Adrenal gland (tissue), 9 donors: ENCODE measurements at regions not wholly inside any gene's neighbourhood (a gene's known extent, or its start where the extent isn't known, plus 50 kb on each side); places are given as distances from the start of the nearest gene placed in this dataset.

Experiments used
- DNase-seq, 7 donors: peaks; one replicate each; pipeline ENCODE4 v3.0.0-alpha.2; 2019 to 2020
- H3K27ac ChIP-seq, 5 donors: fragments of 200-600 bp; sonication (generic) in 4 of 5; 1 replicate in 3 of 5; 2 replicates in 2 of 5; pipeline versions ENCODE4 v1.5.1 to v1.8.0; 2016 to 2020; ENCODE audit warnings: mild to moderate bottlenecking in 1 of 5
- H3K27me3 ChIP-seq: fragments of 200-600 bp; 2 replicates; pipeline ENCODE4 v1.8.0; 2021
- H3K36me3 ChIP-seq, 2 donors: fragments of 200-600 bp; replicated peaks in 1 of 2; 1 replicate in 1 of 2; 2 replicates in 1 of 2; pipeline versions ENCODE4 v1.5.1 to v1.8.0; 2018 to 2022
- H3K4me1 ChIP-seq, 2 donors: fragments of 200-600 bp; replicated peaks in 1 of 2; 1 replicate in 1 of 2; 2 replicates in 1 of 2; pipeline versions ENCODE4 v1.5.1 to v1.8.0; 2018 to 2021
- H3K4me3 ChIP-seq, 4 donors: fragments of 200-600 bp; sonication (generic) in 3 of 4; one replicate each; pipeline ENCODE4 v1.5.1; 2016 to 2018
- H3K9me3 ChIP-seq, 3 donors: fragments of 200-600 bp; sonication (generic) in 1 of 3; replicated peaks in 1 of 3; 1 replicate in 2 of 3; 2 replicates in 1 of 3; pipeline versions ENCODE4 v1.5.1 to v1.8.0; 2016 to 2021
- POLR2A ChIP-seq, 2 donors: fragments of 450-650 bp; IDR thresholded peaks; one replicate each; pipeline ENCODE4 v1.6.1; 2017; ENCODE audit warnings: antibody characterized with exemption in 2 of 2, mild to moderate bottlenecking in 2 of 2, moderate library complexity in 1 of 2
- WGBS, 4 donors: extraction: QIAGEN DNeasy Blood & Tissue Kit in 2 of 4; methylation state at CpG; one replicate each; pipeline versions ENCODE4 v1.1.5 to v1.1.7; 2013 to 2017; 5-methylcytosine and 5-hydroxymethylcytosine counted together
- intact Hi-C, 2 donors: fragments of 100-400 bp; cut with DNase I; formaldehyde crosslinking; loops; one replicate each; pipeline versions ENCODE4 v1.14.1 to v1.15.0; 2022 to 2023
- TF ChIP-seq, protein P1 (sequence below), 6 experiments: fragments of 450-650 bp in 4 of 6; fragments of 200-600 bp in 2 of 6; sonication (generic) in 1 of 6; IDR thresholded peaks; 1 replicate in 5 of 6; 2 replicates in 1 of 6; pipeline versions ENCODE4 v1.5.1 to v1.8.0; 2016 to 2021; ENCODE audit warnings: antibody characterized with exemption in 6 of 6, mild to moderate bottlenecking in 2 of 6, moderate library complexity in 1 of 6
- donor health status: healthy with polysubstance abuse.
- donor health status: Bipolar disorder and iron deficiency.
- donor health status: DM: yes; HTN: yes; CAD: no.
- donor health status: DM: no; HTN: no; CAD: no.
- donor health status: DM: no; HTN: no; CAD: no.

DNA sequence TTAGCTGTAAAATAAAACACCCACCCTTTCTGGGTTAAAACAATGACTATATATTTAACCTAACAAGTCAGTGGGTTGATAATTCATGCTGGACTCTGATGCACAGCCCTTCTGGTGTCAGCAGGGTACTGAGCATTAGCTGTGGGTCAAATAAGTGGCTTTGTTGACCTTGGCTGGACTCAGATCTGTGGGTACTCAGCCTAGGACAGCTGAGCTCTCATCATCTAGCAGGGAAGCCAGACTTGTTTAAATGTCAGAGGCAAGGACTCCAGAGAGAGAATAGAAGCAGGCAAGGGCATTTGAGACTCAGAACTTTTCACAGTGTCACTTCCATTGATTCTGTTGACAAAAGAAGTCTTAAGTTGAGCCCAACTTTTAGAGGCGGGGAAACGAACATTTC, 1063.8 kb upstream of the CDH8 start:
- no peak for DNase-seq
- no peak overlapping the region for H3K4me3 ChIP-seq
- H3K4me1 ChIP-seq = no peaks in the 10 kb centered on the region
- no peak for TF ChIP-seq POLR2A (IDR thresholded peaks at IDR 0.05)
- TF ChIP-seq, protein P1, sequence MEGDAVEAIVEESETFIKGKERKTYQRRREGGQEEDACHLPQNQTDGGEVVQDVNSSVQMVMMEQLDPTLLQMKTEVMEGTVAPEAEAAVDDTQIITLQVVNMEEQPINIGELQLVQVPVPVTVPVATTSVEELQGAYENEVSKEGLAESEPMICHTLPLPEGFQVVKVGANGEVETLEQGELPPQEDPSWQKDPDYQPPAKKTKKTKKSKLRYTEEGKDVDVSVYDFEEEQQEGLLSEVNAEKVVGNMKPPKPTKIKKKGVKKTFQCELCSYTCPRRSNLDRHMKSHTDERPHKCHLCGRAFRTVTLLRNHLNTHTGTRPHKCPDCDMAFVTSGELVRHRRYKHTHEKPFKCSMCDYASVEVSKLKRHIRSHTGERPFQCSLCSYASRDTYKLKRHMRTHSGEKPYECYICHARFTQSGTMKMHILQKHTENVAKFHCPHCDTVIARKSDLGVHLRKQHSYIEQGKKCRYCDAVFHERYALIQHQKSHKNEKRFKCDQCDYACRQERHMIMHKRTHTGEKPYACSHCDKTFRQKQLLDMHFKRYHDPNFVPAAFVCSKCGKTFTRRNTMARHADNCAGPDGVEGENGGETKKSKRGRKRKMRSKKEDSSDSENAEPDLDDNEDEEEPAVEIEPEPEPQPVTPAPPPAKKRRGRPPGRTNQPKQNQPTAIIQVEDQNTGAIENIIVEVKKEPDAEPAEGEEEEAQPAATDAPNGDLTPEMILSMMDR (IDR thresholded peaks at IDR 0.05) = no peak
- H3K27ac ChIP-seq = no peak overlapping the region
- no peaks in the 10 kb centered on the region for H3K9me3 ChIP-seq
- 65 to 77% (median 71%) methylated on average over 2 of the region's 2 CpGs for WGBS, 4 donors
- H3K36me3 ChIP-seq = no peaks in the 10 kb centered on the region
- no peaks in the 10 kb centered on the region for H3K27me3 ChIP-seq
- intact Hi-C loops = no loop called here

DNA sequence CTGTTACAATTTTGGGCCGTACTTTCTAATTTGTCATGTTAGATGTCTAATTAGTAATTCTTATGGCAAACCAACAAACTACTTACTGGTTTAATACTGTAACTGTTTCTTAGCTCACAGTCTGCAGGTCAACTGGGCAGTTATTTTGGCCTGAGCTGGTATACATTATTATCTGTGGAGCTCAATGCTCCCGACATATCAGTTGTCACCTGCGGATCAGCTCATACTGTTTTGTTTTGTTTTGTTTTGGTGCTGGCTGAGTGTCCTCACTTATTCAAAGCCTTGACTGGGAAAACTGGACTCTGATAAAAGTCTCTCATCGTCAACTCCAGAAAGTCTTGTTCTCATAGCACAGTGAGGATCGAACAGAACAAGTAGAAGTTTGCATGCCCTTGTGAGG, 1060.6 kb upstream of the CDH8 start:
- intact Hi-C loops = no loop called here
- Histone ChIP-seq H3K9me3 (peaks cover 0 to 4% (median 0%) of the 10 kb centered on the region in 3 donors), H3K27me3 (no peaks in the 10 kb centered on the region), H3K4me1 (no peaks in the 10 kb centered on the region), H3K36me3 (no peaks in the 10 kb centered on the region), H3K27ac (no peak overlapping the region), H3K4me3 (no peak overlapping the region)
- TF ChIP-seq, protein P1 (IDR thresholded peaks at IDR 0.05) = no peak
- TF ChIP-seq POLR2A (IDR thresholded peaks at IDR 0.05) = no peak
- 83 to 87% (median 84%) methylated on average over 5 of the region's 5 CpGs for WGBS, 4 donors
- no peak for DNase-seq

DNA sequence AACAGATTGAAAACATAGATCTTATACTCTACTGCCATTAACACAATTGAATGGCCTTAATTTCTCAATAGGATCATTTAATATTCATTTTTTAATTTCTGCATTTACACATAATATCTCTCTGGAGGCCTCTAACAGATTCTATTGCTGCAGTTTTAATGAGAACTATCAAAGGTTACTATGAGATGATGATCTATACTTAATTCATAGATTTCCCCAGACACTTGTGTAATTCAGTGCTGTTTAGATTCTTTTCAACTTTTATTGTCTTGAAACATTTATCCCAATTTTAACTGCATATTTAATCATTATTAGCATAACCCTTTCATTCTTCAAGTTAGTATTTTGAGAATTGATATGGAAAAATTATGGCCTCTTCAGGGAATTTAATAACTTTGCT, 1056.5 kb upstream of the CDH8 start:
- intact Hi-C loops = no loop called here
- peaks cover 0 to 4% (median 0%) of the 10 kb centered on the region in 3 donors for H3K9me3 ChIP-seq
- no peak for DNase-seq

DNA sequence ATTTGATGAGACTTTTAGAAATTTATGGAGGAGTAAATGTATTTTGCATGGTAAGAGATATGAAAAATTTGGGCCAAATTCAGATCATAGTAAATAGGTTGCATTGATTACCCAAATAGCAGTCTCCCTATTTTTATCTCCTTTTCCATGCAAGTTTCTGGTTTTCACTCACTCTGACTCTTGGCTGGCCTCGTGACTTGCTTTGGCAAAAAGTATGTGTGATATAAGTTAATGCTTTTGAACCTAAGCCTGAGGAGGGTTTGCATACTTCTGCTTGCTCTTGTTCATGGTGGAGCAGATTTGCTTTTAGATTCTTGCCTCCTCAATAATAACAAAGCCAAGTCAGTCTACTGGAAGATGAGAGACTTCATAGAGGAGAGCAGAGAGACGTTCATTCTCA, 1045.9 kb upstream of the CDH8 start:
- Histone ChIP-seq H3K4me3 (no peak overlapping the region), H3K4me1 (no peaks in the 10 kb centered on the region), H3K9me3 (no peaks in the 10 kb centered on the region), H3K36me3 (no peaks in the 10 kb centered on the region), H3K27me3 (no peaks in the 10 kb centered on the region), H3K27ac (no peak overlapping the region)
- TF ChIP-seq POLR2A (IDR thresholded peaks at IDR 0.05) = no peak
- TF ChIP-seq, protein P1 (IDR thresholded peaks at IDR 0.05) = no peak
- intact Hi-C loops = no loop called here
- no peak for DNase-seq
- WGBS, 4 donors = 66 to 75% (median 70%) methylated on average over 2 of the region's 2 CpGs

More for the DNA sequence above, 1056.5 kb upstream of the CDH8 start:
- H3K4me3 ChIP-seq = no peak overlapping the region
- no peaks in the 10 kb centered on the region for H3K36me3 ChIP-seq
- no peaks in the 10 kb centered on the region for H3K27me3 ChIP-seq
- TF ChIP-seq POLR2A (IDR thresholded peaks at IDR 0.05) = no peak
- TF ChIP-seq, protein P1 (IDR thresholded peaks at IDR 0.05) = no peak
- no peak overlapping the region for H3K27ac ChIP-seq
- H3K4me1 ChIP-seq = no peaks in the 10 kb centered on the region
